HepG2 (cell line): ENCODE measurements at regions not wholly inside any gene's neighbourhood (a gene's known extent, or its start where the extent isn't known, plus 50 kb on each side); places are given as distances from the start of the nearest gene placed in this dataset.

Experiments used
- ARID2 ChIP-seq: sonication (generic); formaldehyde crosslinking; IDR thresholded peaks from 2 replicates; pipeline ENCODE4 v1.8.1; 2022; ENCODE audit warnings: mild to moderate bottlenecking, missing genetic modification reagents, borderline replicate concordance
- BCL6 ChIP-seq: IDR thresholded peaks from 2 replicates; pipeline ENCODE4 v1.6.1; 2016; ENCODE audit warnings: missing genetic modification reagents, missing compliant biosample characterization
- GFI1 ChIP-seq: sonication (generic); formaldehyde crosslinking; IDR thresholded peaks from 2 replicates; pipeline ENCODE4 v1.5.0; 2020; ENCODE audit warnings: missing genetic modification reagents, mild to moderate bottlenecking, borderline replicate concordance
- PHF21A ChIP-seq: sonication (generic); formaldehyde crosslinking; IDR thresholded peaks from 2 replicates; pipeline ENCODE4 v1.5.0; 2020; ENCODE audit warnings: mild to moderate bottlenecking, missing genetic modification reagents
- PHF8 ChIP-seq: sonication (generic); formaldehyde crosslinking; IDR thresholded peaks from 2 replicates; pipeline ENCODE4 v1.5.0; 2020; ENCODE audit warnings: missing genetic modification reagents
- PRPF4 ChIP-seq: fragments of 200-400 bp; formaldehyde crosslinking; IDR thresholded peaks from 2 replicates; pipeline ENCODE4 v1.6.1; 2016; ENCODE audit warnings: low read length, low read depth; ENCODE audit not compliant: poor library complexity, severe bottlenecking
- RARG ChIP-seq: sonication (generic); formaldehyde crosslinking; IDR thresholded peaks from 2 replicates; pipeline ENCODE4 v1.4.0; 2020; ENCODE audit warnings: low read depth, mild to moderate bottlenecking, missing genetic modification reagents
- SIN3A ChIP-seq: IDR thresholded peaks from 2 replicates; pipeline ENCODE4 v1.6.1; 2011; ENCODE audit warnings: low read depth, mild to moderate bottlenecking, control low read depth, low read length, borderline replicate concordance
- SMAD3 ChIP-seq: sonication (generic); formaldehyde crosslinking; IDR thresholded peaks from 2 replicates; pipeline ENCODE4 v1.4.0; 2020; ENCODE audit warnings: missing genetic modification reagents
- SMYD3 ChIP-seq: sonication (generic); formaldehyde crosslinking; IDR thresholded peaks from 2 replicates; pipeline ENCODE4 v1.8.1; 2023; ENCODE audit warnings: mild to moderate bottlenecking, missing genetic modification reagents
- SNAI1 ChIP-seq: sonication (generic); formaldehyde crosslinking; IDR thresholded peaks from 2 replicates; pipeline ENCODE4 v1.5.0; 2020; ENCODE audit warnings: mild to moderate bottlenecking, missing genetic modification reagents, borderline replicate concordance
- SOX5 ChIP-seq: IDR thresholded peaks from 2 replicates; pipeline ENCODE4 v1.6.1; 2016; ENCODE audit warnings: borderline replicate concordance
- XRCC5 ChIP-seq: fragments of 200-400 bp; formaldehyde crosslinking; optimal IDR thresholded peaks from 2 replicates; pipeline ENCODE3; 2017; ENCODE audit warnings: mild to moderate bottlenecking, low read length
- ZNF292 ChIP-seq: sonication (generic); formaldehyde crosslinking; IDR thresholded peaks from 2 replicates; pipeline ENCODE4 v1.8.1; 2022; ENCODE audit warnings: mild to moderate bottlenecking, low read depth, missing genetic modification reagents, borderline replicate concordance
- ZNF317 ChIP-seq: sonication (generic); formaldehyde crosslinking; IDR thresholded peaks from 2 replicates; pipeline ENCODE4 v1.5.0; 2020; ENCODE audit warnings: mild to moderate bottlenecking, missing genetic modification reagents
- ZNF451 ChIP-seq: sonication (generic); formaldehyde crosslinking; IDR thresholded peaks from 2 replicates; pipeline ENCODE4 v1.5.0; 2020; ENCODE audit warnings: mild to moderate bottlenecking, missing genetic modification reagents
- TF ChIP-seq, protein P1 (sequence below): sonication (generic); formaldehyde crosslinking; IDR thresholded peaks from 2 replicates; pipeline ENCODE4 v1.4.0; 2020; ENCODE audit warnings: missing genetic modification reagents
- TF ChIP-seq, protein P2 (sequence below): sonication (generic); formaldehyde crosslinking; conservative IDR thresholded peaks from 2 replicates; pipeline ENCODE4 v1.4.0; 2020; ENCODE audit warnings: missing genetic modification reagents
- TF ChIP-seq, protein P3 (sequence below): sonication (generic); formaldehyde crosslinking; IDR thresholded peaks from 2 replicates; pipeline ENCODE4 v1.4.0; 2020; ENCODE audit warnings: missing genetic modification reagents, mild to moderate bottlenecking, borderline replicate concordance
- TF ChIP-seq, protein P4 (sequence below): sonication (generic); formaldehyde crosslinking; conservative IDR thresholded peaks from 2 replicates; pipeline ENCODE4 v1.8.0; 2022; ENCODE audit warnings: mild to moderate bottlenecking, moderate library complexity, missing genetic modification reagents

GRCh38 chr1:39105841-39106765, 80.0 kb downstream of the NDUFS5 start (continued):
- TF ChIP-seq, protein P1, sequence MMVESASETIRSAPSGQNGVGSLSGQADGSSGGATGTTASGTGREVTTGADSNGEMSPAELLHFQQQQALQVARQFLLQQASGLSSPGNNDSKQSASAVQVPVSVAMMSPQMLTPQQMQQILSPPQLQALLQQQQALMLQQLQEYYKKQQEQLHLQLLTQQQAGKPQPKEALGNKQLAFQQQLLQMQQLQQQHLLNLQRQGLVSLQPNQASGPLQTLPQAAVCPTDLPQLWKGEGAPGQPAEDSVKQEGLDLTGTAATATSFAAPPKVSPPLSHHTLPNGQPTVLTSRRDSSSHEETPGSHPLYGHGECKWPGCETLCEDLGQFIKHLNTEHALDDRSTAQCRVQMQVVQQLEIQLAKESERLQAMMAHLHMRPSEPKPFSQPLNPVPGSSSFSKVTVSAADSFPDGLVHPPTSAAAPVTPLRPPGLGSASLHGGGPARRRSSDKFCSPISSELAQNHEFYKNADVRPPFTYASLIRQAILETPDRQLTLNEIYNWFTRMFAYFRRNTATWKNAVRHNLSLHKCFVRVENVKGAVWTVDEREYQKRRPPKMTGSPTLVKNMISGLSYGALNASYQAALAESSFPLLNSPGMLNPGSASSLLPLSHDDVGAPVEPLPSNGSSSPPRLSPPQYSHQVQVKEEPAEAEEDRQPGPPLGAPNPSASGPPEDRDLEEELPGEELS (CRISPR knock-in tag): no peak
- TF ChIP-seq SMAD3 (CRISPR knock-in tag) (peak; percentile 53; the same call in 1 of the 2 replicates), SOX5 (CRISPR knock-in tag) (peak; percentile 35; the same call in 1 of the 2 replicates), RARG (0 out of 2 replicates have a peak, but pooled peaks have one; percentile 3), BCL6 (CRISPR knock-in tag) (peak; percentile 76), GFI1 (CRISPR knock-in tag) (0 out of 2 replicates have a peak, but pooled peaks have one; percentile 11), ZNF451 (CRISPR knock-in tag) (0 out of 2 replicates have a peak, but pooled peaks have one; percentile 10), SMYD3 (CRISPR knock-in tag) (no peak), PHF8 (CRISPR knock-in tag) (peak; percentile 53; the same call in 1 of the 2 replicates), PHF21A (CRISPR knock-in tag) (0 out of 2 replicates have a peak, but pooled peaks have one; percentile 16), SIN3A (peak; percentile 66; the same call in 1 of the 2 replicates), ZNF317 (CRISPR knock-in tag) (peak; percentile 97), SNAI1 (CRISPR knock-in tag) (no peak), PRPF4 (no peak), ARID2 (CRISPR knock-in tag) (0 out of 2 replicates have a peak, but pooled peaks have one; percentile 55), ZNF292 (CRISPR knock-in tag) (no peak), XRCC5 (no peak)
- TF ChIP-seq, protein P2, sequence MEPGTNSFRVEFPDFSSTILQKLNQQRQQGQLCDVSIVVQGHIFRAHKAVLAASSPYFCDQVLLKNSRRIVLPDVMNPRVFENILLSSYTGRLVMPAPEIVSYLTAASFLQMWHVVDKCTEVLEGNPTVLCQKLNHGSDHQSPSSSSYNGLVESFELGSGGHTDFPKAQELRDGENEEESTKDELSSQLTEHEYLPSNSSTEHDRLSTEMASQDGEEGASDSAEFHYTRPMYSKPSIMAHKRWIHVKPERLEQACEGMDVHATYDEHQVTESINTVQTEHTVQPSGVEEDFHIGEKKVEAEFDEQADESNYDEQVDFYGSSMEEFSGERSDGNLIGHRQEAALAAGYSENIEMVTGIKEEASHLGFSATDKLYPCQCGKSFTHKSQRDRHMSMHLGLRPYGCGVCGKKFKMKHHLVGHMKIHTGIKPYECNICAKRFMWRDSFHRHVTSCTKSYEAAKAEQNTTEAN (CRISPR knock-in tag): peak; percentile 22; the same call in 1 of the 2 replicates
- TF ChIP-seq, protein P3, sequence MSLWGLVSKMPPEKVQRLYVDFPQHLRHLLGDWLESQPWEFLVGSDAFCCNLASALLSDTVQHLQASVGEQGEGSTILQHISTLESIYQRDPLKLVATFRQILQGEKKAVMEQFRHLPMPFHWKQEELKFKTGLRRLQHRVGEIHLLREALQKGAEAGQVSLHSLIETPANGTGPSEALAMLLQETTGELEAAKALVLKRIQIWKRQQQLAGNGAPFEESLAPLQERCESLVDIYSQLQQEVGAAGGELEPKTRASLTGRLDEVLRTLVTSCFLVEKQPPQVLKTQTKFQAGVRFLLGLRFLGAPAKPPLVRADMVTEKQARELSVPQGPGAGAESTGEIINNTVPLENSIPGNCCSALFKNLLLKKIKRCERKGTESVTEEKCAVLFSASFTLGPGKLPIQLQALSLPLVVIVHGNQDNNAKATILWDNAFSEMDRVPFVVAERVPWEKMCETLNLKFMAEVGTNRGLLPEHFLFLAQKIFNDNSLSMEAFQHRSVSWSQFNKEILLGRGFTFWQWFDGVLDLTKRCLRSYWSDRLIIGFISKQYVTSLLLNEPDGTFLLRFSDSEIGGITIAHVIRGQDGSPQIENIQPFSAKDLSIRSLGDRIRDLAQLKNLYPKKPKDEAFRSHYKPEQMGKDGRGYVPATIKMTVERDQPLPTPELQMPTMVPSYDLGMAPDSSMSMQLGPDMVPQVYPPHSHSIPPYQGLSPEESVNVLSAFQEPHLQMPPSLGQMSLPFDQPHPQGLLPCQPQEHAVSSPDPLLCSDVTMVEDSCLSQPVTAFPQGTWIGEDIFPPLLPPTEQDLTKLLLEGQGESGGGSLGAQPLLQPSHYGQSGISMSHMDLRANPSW: no peak
- TF ChIP-seq, protein P4, sequence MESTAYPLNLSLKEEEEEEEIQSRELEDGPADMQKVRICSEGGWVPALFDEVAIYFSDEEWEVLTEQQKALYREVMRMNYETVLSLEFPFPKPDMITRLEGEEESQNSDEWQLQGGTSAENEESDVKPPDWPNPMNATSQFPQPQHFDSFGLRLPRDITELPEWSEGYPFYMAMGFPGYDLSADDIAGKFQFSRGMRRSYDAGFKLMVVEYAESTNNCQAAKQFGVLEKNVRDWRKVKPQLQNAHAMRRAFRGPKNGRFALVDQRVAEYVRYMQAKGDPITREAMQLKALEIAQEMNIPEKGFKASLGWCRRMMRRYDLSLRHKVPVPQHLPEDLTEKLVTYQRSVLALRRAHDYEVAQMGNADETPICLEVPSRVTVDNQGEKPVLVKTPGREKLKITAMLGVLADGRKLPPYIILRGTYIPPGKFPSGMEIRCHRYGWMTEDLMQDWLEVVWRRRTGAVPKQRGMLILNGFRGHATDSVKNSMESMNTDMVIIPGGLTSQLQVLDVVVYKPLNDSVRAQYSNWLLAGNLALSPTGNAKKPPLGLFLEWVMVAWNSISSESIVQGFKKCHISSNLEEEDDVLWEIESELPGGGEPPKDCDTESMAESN (CRISPR knock-in tag): 0 out of 2 replicates have a peak, but pooled peaks have one; percentile 26
